ENCODE measurements at regions not wholly inside any gene's neighbourhood (a gene's known extent, or its start where the extent isn't known, plus 50 kb on each side); places are given as distances from the start of the nearest gene placed in this dataset.
"Not testable (repeated sequence)": the region's sequence is repeated elsewhere in the genome, so short reads cannot be mapped to it uniquely, and the experiment has no call there.

GRCh38 chr15:70602834-70603560, 160.4 kb downstream of the UACA start:
- DNase-seq (ENCODE audit: low spot score) = no peak

GRCh38 chr15:70602281-70602680, 161.1 kb downstream of the UACA start:
- DNase-seq (ENCODE audit: low spot score) = no peak

GRCh38 chr15:70597945-70598344, 165.4 kb downstream of the UACA start:
- DNase-seq (ENCODE audit: low spot score) = no peak

- no peak for DNase-seq (ENCODE audit: low spot score)
These were observed 166.2 kb downstream of the UACA start for GRCh38 chr15:70597056-70597603.

GRCh38 chr15:70596354-70597055, 166.9 kb downstream of the UACA start:
- peak; percentile 63 for DNase-seq (ENCODE audit: low spot score)

- no peak for DNase-seq (ENCODE audit: low spot score)
These were observed 169.6 kb downstream of the UACA start for GRCh38 chr15:70593795-70594194.

GRCh38 chr15:70589728-70590127, 173.6 kb downstream of the UACA start:
- DNase-seq (ENCODE audit: low spot score) = no peak

- DNase-seq (ENCODE audit: low spot score) = no peak
These were observed 174.1 kb downstream of the UACA start for GRCh38 chr15:70589221-70589620.

- no peak for DNase-seq (ENCODE audit: low spot score)
These were observed 174.7 kb downstream of the UACA start for GRCh38 chr15:70588613-70589012.

GRCh38 chr15:70587896-70588567, 175.3 kb downstream of the UACA start:
- DNase-seq (ENCODE audit: low spot score) = no peak

GRCh38 chr15:70587012-70587634, 176.2 kb downstream of the UACA start:
- not testable (repeated sequence) for DNase-seq (ENCODE audit: low spot score)

- no peak for DNase-seq (ENCODE audit: low spot score)
These were observed 177.1 kb downstream of the UACA start for GRCh38 chr15:70586241-70586640.

GRCh38 chr15:70585707-70586034, 177.7 kb downstream of the UACA start:
- no peak for DNase-seq (ENCODE audit: low spot score)

GRCh38 chr15:70584838-70585706, 178.3 kb downstream of the UACA start:
- DNase-seq (ENCODE audit: low spot score) = no peak

GRCh38 chr15:70584441-70584837, 178.9 kb downstream of the UACA start:
- DNase-seq (ENCODE audit: low spot score) = no peak

- no peak for DNase-seq (ENCODE audit: low spot score)
These were observed 180.4 kb downstream of the UACA start for GRCh38 chr15:70583006-70583405.

GRCh38 chr15:70582143-70582945, 181.0 kb downstream of the UACA start:
- DNase-seq (ENCODE audit: low spot score) = no peak

GRCh38 chr15:70580958-70581357, 182.4 kb downstream of the UACA start:
- no peak for DNase-seq (ENCODE audit: low spot score)

GRCh38 chr15:70580286-70580685, 183.1 kb downstream of the UACA start:
- no peak for DNase-seq (ENCODE audit: low spot score)

GRCh38 chr15:70579766-70580165, 183.6 kb downstream of the UACA start:
- DNase-seq (ENCODE audit: low spot score) = no peak

GRCh38 chr15:70578196-70578595, 185.2 kb downstream of the UACA start:
- no peak for DNase-seq (ENCODE audit: low spot score)
